NCI-H1105 (cell line): ENCODE measurements at regions not wholly inside any gene's neighbourhood (a gene's known extent, or its start where the extent isn't known, plus 50 kb on each side); places are given as distances from the start of the nearest gene placed in this dataset.
"Not testable (repeated sequence)": the region's sequence is repeated elsewhere in the genome, so short reads cannot be mapped to it uniquely, and the experiment has no call there.

ENCODE experiments used
- DNase-seq: peaks from one replicate; lab custom pipeline; 2025; lab: John Stamatoyannopoulos, UW

GRCh38 chr12:115396567-115396966 is 712.6 kb upstream of the TBX3 start:
- DNase-seq: no peak

GRCh38 chr12:115394496-115395220 is 710.7 kb upstream of the TBX3 start:
- no peak for DNase-seq

GRCh38 chr12:115388139-115388538 is 704.2 kb upstream of the TBX3 start:
- DNase-seq: no peak

- DNase-seq: no peak
Observed at GRCh38 chr12:115387467-115387901, 703.5 kb upstream of the TBX3 start.

- DNase-seq: no peak
Observed at GRCh38 chr12:115386946-115387345, 703.0 kb upstream of the TBX3 start.

- no peak for DNase-seq
Observed at GRCh38 chr12:115385141-115385540, 701.2 kb upstream of the TBX3 start.

GRCh38 chr12:115384391-115384790 is 700.4 kb upstream of the TBX3 start:
- DNase-seq: no peak

GRCh38 chr12:115383668-115384067 is 699.7 kb upstream of the TBX3 start:
- DNase-seq: no peak

- DNase-seq: no peak
Observed at GRCh38 chr12:115382681-115383080, 698.7 kb upstream of the TBX3 start.

- DNase-seq: no peak
Observed at GRCh38 chr12:115380546-115381120, 696.7 kb upstream of the TBX3 start.

GRCh38 chr12:115378291-115378690 is 694.3 kb upstream of the TBX3 start:
- peak; percentile 35 for DNase-seq

- no peak for DNase-seq
Observed at GRCh38 chr12:115377779-115378178, 693.8 kb upstream of the TBX3 start.

GRCh38 chr12:115377230-115377629 is 693.3 kb upstream of the TBX3 start:
- no peak for DNase-seq

- no peak for DNase-seq
Observed at GRCh38 chr12:115375186-115375991, 691.4 kb upstream of the TBX3 start.

GRCh38 chr12:115374480-115375185 is 690.7 kb upstream of the TBX3 start:
- DNase-seq: no peak

- DNase-seq: no peak
Observed at GRCh38 chr12:115371711-115372110, 687.7 kb upstream of the TBX3 start.

GRCh38 chr12:115370650-115371049 is 686.7 kb upstream of the TBX3 start:
- DNase-seq: no peak

- DNase-seq: no peak
Observed at GRCh38 chr12:115370207-115370606, 686.2 kb upstream of the TBX3 start.

- DNase-seq: not testable (repeated sequence)
Observed at GRCh38 chr12:115366277-115366676, 682.3 kb upstream of the TBX3 start.

GRCh38 chr12:115365765-115366164 is 681.8 kb upstream of the TBX3 start:
- DNase-seq: not testable (repeated sequence)

- DNase-seq: no peak
Observed at GRCh38 chr12:115364921-115365320, 680.9 kb upstream of the TBX3 start.

GRCh38 chr12:115362339-115362976 is 678.5 kb upstream of the TBX3 start:
- no peak for DNase-seq
